ENCODE measurements at regions not wholly inside any gene's neighbourhood (a gene's known extent, or its start where the extent isn't known, plus 50 kb on each side); places are given as distances from the start of the nearest gene placed in this dataset.

DNA sequence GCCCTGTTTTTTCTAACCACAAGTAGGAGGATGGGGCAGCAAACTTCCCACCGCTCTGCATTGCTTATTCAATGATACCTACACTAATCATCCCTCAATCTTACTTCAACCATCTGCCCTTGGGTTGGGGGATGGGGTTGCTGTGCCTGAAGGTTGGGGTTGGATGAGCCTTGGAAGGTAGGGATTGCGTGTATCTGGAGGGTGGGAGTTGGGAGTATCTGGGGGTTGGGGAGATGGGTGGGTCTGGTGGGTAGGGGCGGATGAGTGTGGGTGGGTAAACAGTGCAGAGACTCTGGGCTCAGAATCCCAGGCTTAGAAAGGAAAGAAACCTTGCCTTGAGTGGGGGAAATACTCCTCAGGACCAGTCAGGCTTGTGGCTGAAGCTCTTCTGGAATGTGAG is 467.4 kb downstream of the DIRAS2 start:
- TF ChIP-seq, protein P1, sequence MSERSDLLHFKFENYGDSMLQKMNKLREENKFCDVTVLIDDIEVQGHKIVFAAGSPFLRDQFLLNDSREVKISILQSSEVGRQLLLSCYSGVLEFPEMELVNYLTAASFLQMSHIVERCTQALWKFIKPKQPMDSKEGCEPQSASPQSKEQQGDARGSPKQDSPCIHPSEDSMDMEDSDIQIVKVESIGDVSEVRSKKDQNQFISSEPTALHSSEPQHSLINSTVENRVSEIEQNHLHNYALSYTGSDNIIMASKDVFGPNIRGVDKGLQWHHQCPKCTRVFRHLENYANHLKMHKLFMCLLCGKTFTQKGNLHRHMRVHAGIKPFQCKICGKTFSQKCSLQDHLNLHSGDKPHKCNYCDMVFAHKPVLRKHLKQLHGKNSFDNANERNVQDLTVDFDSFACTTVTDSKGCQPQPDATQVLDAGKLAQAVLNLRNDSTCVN (tag by site-specific recombination; optimal IDR thresholded peaks at IDR 0.05), result no peak
- TF ChIP-seq ZNF24 (tag by site-specific recombination; IDR thresholded peaks at IDR 0.05), result no peak
- TF ChIP-seq ZNF777 (tag by site-specific recombination; IDR thresholded peaks at IDR 0.05; ENCODE audit: borderline replicate concordance), result no peak
- TF ChIP-seq RBAK (tag by site-specific recombination; IDR thresholded peaks at IDR 0.05), result no peak
- TF ChIP-seq, protein P2, sequence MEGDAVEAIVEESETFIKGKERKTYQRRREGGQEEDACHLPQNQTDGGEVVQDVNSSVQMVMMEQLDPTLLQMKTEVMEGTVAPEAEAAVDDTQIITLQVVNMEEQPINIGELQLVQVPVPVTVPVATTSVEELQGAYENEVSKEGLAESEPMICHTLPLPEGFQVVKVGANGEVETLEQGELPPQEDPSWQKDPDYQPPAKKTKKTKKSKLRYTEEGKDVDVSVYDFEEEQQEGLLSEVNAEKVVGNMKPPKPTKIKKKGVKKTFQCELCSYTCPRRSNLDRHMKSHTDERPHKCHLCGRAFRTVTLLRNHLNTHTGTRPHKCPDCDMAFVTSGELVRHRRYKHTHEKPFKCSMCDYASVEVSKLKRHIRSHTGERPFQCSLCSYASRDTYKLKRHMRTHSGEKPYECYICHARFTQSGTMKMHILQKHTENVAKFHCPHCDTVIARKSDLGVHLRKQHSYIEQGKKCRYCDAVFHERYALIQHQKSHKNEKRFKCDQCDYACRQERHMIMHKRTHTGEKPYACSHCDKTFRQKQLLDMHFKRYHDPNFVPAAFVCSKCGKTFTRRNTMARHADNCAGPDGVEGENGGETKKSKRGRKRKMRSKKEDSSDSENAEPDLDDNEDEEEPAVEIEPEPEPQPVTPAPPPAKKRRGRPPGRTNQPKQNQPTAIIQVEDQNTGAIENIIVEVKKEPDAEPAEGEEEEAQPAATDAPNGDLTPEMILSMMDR (tag by site-specific recombination; IDR thresholded peaks at IDR 0.05), result no peak
